ENCODE measurements at regions not wholly inside any gene's neighbourhood (a gene's known extent, or its start where the extent isn't known, plus 50 kb on each side); places are given as distances from the start of the nearest gene placed in this dataset.

GRCh38 chr9:1455766-1456165 lies 405.6 kb downstream of the DMRT2 start (continued):
- TF ChIP-seq REST (IDR thresholded peaks at IDR 0.05; ENCODE audit: low read depth), result no peak

GRCh38 chr9:1456301-1457024 lies 406.3 kb downstream of the DMRT2 start:
- H3K9me3 ChIP-seq (ENCODE audit: control insufficient read depth in 1 of 2, insufficient read depth in 1 of 2, low read depth in 1 of 2, low read length in 2 of 2), result peaks cover 3 to 18% of the 10 kb centered on the region in 2 experiments; a peak in 2 of 4 replicates
- no peak overlapping the region for H3K4me3 ChIP-seq (replicated peaks in 1 of 2; ENCODE audit: low read depth in 1 of 2, low read length in 2 of 2)
- intact Hi-C loops (cut with micrococcal nuclease), result no loop called here
- H3K36me3 ChIP-seq (ENCODE audit: control insufficient read depth in 1 of 2, insufficient read depth in 2 of 2, low read length in 2 of 2), result no peaks in the 10 kb centered on the region
- no peak overlapping the region for H3K4me2 ChIP-seq (ENCODE audit: low read length)
- H3K27ac ChIP-seq (ENCODE audit: low read depth, low read length), result no peak overlapping the region
- POLR2A ChIA-PET, result no interaction called here
- no peaks in the 10 kb centered on the region for H3K27me3 ChIP-seq (ENCODE audit: insufficient read depth, low read length)
- H3K9me2 ChIP-seq (ENCODE audit: insufficient read depth), result no peaks in the 10 kb centered on the region
- BruUV-seq (replicated peaks), result no TSS peak
- H2AFZ ChIP-seq (ENCODE audit: low read depth, low read length, poor library complexity, severe bottlenecking), result no peak overlapping the region
- H3K79me2 ChIP-seq (ENCODE audit: insufficient read depth, low read length), result no peaks in the 10 kb centered on the region
- ATAC-seq, result no peak
- no peak overlapping the region for H3K9ac ChIP-seq (ENCODE audit: low read length)
- no peak for TF ChIP-seq POLR2A (IDR thresholded peaks at IDR 0.05; ENCODE audit: borderline replicate concordance, extremely low read depth, insufficient read depth, insufficient read length)
- TF ChIP-seq SP1 (IDR thresholded peaks at IDR 0.05; ENCODE audit: low read depth), result no peak
- no peak for TF ChIP-seq ZBTB33 (IDR thresholded peaks at IDR 0.05; ENCODE audit: extremely low read depth, insufficient replicate concordance, low read length)
- no peak for TF ChIP-seq CBX3 (IDR thresholded peaks at IDR 0.05; ENCODE audit: low read depth)
- no peak for TF ChIP-seq RAD21 (IDR thresholded peaks at IDR 0.05; ENCODE audit: low read depth)
- TF ChIP-seq EZH2 (IDR thresholded peaks at IDR 0.05), result no peak
- TF ChIP-seq ZFX (IDR thresholded peaks at IDR 0.05), result no peak
- no peak for TF ChIP-seq ELF1 (IDR thresholded peaks at IDR 0.05; ENCODE audit: borderline replicate concordance, low read depth)
- TF ChIP-seq FOSL1 (IDR thresholded peaks at IDR 0.05; ENCODE audit: low read depth), result no peak
- no peak for TF ChIP-seq SIN3A (IDR thresholded peaks at IDR 0.05; ENCODE audit: low read depth)
- TF ChIP-seq EZH2phosphoT487 (IDR thresholded peaks at IDR 0.05; ENCODE audit: borderline replicate concordance), result no peak
- H4K20me1 ChIP-seq (ENCODE audit: insufficient read depth), result no peaks in the 10 kb centered on the region
- no peaks in the 10 kb centered on the region for H3K4me1 ChIP-seq (ENCODE audit: control insufficient read depth in 1 of 2, insufficient read depth in 2 of 2, low read length in 2 of 2)
- RAD21 ChIA-PET (ENCODE audit: low non-redundant PET in 1 of 2, low total read pairs in 2 of 2, uncharacterized antibody in 2 of 2, unreplicated experiment in 2 of 2), result no interaction called here
- DNase-seq (ENCODE audit: low read depth, low spot score), result no peak
- CTCF ChIA-PET, result no interaction called here

Measured in HCT116 (cell line).